Astrocyte of the cerebellum (primary cell): ENCODE measurements at regions not wholly inside any gene's neighbourhood (a gene's known extent, or its start where the extent isn't known, plus 50 kb on each side); places are given as distances from the start of the nearest gene placed in this dataset.

Source experiments
- DNase-seq: peaks from one replicate; pipeline ENCODE4 v3.0.0-alpha.2; 2011; ENCODE audit warnings: low read depth
- H3K4me3 ChIP-seq: 2 replicates; pipeline ENCODE4 v1.5.1; 2011; ENCODE audit warnings: mild to moderate bottlenecking, low read depth, low read length, moderate library complexity
- in situ Hi-C: cut with HindIII; loops from 2 replicates; pipeline ENCODE4 v1.10.0; 2017; ENCODE audit warnings: low sequenced_read_pairs
- TF ChIP-seq, protein P1 (sequence below): IDR thresholded peaks from 2 replicates; pipeline ENCODE4 v1.5.1; 2012; ENCODE audit warnings: low read length, low read depth, moderate library complexity, mild to moderate bottlenecking; ENCODE audit errors: missing control alignments

DNA sequence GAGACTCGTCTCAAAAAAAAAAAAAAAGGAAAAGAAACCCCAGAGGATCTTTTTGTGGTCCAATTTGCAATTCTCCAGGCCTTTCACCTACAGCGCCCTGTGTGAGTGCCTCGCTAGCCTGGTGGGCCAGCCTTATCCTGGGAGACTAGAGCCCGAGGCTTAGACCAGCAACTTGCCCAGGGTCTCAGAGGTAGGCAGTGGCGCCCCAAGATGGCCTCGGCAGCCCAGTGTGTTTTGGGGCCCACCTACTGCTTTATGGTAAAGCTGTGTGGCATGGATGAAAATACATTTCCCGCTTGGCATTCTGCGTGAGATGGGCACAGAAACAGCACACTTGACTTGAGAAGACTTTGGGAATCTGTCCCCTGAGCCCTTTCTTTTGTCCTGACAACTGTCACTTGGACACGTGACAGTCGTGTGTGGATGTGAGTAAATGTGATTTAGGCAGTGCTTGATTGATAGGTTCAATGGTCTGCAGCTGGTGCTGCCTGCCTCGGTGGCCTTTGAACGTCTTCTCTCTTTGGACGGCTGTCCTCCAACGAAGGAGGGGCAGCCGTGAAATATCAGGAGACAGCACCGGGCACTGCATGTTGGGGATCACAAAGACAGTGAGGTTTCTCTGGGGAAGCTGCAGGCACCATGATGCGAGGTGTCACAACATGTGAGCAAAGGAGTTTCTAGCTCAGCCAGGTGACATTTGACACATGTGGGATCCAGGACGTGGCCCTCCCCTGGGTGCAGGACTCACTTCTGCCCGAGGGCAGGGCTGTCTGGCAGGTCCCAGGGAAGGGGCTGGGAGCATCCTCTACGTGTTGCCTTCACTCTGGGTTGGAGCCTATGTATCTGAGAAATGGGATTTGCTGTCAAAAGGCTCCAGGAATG lies 209.5 kb upstream of the TWIST2 start:
- in situ Hi-C loops = no loop called here
- no peak for DNase-seq
- TF ChIP-seq, protein P1, sequence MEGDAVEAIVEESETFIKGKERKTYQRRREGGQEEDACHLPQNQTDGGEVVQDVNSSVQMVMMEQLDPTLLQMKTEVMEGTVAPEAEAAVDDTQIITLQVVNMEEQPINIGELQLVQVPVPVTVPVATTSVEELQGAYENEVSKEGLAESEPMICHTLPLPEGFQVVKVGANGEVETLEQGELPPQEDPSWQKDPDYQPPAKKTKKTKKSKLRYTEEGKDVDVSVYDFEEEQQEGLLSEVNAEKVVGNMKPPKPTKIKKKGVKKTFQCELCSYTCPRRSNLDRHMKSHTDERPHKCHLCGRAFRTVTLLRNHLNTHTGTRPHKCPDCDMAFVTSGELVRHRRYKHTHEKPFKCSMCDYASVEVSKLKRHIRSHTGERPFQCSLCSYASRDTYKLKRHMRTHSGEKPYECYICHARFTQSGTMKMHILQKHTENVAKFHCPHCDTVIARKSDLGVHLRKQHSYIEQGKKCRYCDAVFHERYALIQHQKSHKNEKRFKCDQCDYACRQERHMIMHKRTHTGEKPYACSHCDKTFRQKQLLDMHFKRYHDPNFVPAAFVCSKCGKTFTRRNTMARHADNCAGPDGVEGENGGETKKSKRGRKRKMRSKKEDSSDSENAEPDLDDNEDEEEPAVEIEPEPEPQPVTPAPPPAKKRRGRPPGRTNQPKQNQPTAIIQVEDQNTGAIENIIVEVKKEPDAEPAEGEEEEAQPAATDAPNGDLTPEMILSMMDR = no peak
- no peak overlapping the region for H3K4me3 ChIP-seq

DNA sequence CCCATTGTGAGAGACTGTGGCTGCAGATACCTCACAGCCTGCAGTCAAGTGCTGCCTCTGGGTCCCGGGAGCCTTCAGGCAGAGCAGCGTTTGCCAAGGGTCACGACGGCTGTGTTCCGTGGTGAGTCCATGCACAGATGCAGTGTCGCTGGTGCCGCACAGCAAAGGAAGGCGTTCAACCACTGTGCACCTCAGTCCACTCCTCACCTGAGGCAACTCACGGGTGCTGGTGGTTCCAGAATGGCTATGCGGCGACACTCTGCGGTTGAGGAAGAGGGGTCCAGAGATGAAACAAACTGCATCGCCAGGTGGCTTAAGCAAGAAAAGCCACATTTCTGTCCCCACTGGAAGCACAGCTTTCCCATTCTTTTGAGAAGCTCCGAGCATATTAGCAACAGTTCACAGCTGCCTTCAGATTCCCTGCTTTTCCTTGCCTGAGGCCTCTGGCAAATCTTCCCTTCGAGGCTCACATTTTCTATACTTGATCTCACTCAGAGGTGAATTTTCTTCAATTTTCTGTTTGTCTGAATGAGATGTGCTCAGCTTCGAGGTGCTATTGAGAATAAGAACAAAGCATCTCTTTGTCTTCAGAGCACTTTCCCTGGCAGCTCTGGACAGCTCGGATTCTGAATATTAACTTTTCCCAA lies 208.8 kb upstream of the TWIST2 start:
- TF ChIP-seq, protein P1 = no peak
- no peak for DNase-seq
- H3K4me3 ChIP-seq = no peak overlapping the region
- in situ Hi-C loops = no loop called here

DNA sequence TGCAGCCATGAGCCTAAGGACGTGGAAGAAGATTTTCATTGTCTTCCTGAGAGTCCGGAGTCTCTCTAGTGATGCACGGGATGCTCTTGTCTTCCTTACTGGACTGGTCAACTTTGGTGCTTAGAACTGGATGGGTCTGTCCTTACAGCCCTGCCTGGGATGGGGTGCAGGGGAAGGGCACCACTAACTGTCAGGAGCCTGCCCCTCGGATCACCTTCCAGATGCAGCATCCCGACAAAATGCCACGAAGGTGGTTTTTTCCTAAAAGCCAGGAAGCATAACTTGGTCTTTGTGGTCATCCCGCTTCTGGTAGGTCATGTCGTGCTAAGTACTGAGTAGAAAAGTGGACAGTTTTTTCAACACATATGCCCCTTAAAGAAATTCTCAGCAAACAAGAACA lies 207.4 kb upstream of the TWIST2 start:
- DNase-seq = no peak
- in situ Hi-C loops = no loop called here
- TF ChIP-seq, protein P1 = no peak
- no peak overlapping the region for H3K4me3 ChIP-seq

DNA sequence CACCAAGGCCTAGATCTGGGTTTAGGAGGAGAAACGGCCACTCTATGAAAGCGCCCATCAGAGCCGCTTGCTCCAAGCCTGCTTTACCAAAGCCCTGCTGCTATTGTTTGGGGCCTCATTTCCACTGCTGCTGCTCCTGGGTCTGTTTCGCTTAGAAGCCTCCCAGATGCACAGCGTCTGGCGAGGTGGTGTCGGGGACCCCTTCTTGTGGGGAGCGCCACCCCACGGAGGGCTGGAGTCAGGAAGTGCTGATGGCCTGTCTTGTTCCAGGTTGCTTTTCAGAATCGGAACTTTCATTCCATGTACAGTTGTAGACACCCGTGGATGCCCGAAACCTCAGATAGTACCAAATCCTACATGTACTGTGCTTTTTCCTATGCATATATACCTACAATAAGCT lies 204.9 kb upstream of the TWIST2 start:
- in situ Hi-C loops = no loop called here
- no peak overlapping the region for H3K4me3 ChIP-seq
- TF ChIP-seq, protein P1 = no peak
- DNase-seq = no peak

DNA sequence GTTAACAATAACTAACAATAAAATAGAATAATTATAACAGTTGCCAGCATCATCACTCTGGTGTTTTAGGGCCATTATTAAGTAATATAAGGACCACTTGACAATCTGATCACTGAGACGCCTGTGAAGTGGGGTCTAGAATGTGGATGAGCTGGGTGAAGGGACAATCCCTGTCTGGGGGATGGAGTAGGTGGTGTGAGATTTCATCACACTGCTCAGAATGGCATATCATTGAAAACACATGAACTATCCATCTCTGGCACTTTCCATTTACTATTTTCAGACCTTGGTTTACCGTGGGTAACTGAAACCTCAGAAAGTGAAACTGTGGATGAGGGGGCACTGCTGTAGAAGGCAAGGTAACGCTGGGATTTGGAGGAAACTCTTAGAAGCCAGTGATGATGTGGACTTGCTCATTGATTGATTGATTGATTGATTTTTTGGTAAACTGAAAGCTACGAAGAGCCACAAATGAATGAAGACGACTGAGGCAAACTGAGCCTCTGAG lies 204.4 kb upstream of the TWIST2 start:
- in situ Hi-C loops = no loop called here
- no peak overlapping the region for H3K4me3 ChIP-seq
- no peak for DNase-seq
- TF ChIP-seq, protein P1 = no peak

DNA sequence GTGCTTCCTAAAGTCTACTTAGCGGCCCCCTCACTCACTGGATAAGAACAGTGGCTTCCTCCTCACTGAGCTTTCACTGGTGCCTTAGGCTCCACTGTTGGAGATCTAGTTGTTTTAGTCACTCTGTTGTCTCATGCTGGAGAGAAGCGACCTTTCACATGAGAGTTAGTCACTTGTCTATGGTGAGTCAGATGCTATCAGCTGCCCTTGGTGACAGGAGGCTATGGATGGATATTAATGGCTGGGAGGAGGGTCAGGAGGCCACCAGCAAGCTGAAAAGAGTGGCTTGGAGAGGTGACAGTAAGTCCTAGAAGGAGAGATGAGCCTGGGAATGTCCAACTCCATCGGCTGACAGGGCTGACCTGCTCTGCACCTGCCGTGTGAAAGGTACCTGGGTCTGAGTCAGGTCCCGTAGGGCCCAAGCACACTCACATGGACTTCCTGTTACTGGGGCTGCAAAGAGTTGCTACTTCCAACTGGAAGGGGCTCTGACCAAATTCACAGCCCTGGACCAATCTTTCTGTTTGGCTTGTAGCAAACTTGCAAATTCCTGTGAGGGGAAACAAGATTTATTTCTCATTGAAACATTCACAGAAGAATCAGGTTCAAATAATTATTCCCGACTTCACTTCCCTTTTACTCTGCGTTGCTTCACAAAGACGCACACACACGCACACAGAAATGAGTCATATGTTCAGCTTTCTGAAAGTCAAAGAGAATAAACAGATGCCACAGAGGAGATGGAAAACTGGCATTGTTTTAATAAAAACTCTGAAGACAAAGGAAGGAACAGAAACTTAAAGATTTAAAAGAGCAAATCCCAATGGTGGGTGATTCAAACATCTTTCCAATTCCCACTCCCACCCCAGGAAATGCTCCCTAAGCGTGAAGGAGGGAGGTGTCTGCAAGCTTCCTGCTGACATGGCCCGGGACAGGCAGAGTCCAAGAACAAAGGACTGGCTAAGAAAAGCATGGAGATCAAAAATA lies 203.5 kb upstream of the TWIST2 start:
- TF ChIP-seq, protein P1 = no peak
- no peak overlapping the region for H3K4me3 ChIP-seq
- peak; percentile 27 for DNase-seq
- in situ Hi-C loops = no loop called here
